Lower leg skin (tissue), 4 donors: ENCODE measurements at regions not wholly inside any gene's neighbourhood (a gene's known extent, or its start where the extent isn't known, plus 50 kb on each side); places are given as distances from the start of the nearest gene placed in this dataset.

Source experiments
- DNase-seq, 2 donors: peaks; one replicate each; pipeline ENCODE4 v3.0.0-alpha.2; 2019; ENCODE audit warnings: low spot score in 2 of 2
- H3K4me3 ChIP-seq: fragments of 200-600 bp; sonication (generic); 2 replicates; pipeline ENCODE4 v1.5.1; 2017; ENCODE audit warnings: mild to moderate bottlenecking, low read depth; ENCODE audit not compliant: poor library complexity, severe bottlenecking
- CTCF ChIP-seq, 3 donors: fragments of 450-650 bp; IDR thresholded peaks; one replicate each; pipeline ENCODE4 v1.5.1; 2016; ENCODE audit warnings: antibody characterized with exemption in 3 of 3, mild to moderate bottlenecking in 3 of 3, moderate library complexity in 2 of 3
- POLR2A ChIP-seq, 2 donors: fragments of 450-650 bp; IDR thresholded peaks; one replicate each; pipeline ENCODE4 v1.6.1; 2016 to 2017; ENCODE audit warnings: antibody characterized with exemption in 2 of 2, mild to moderate bottlenecking in 1 of 2, moderate library complexity in 1 of 2
- WGBS, 2 donors: methylation state at CpG; one replicate each; pipeline ENCODE4 v1.1.5; 2018; 5-methylcytosine and 5-hydroxymethylcytosine counted together
- intact Hi-C: fragments of 100-400 bp; cut with DNase I; formaldehyde crosslinking; loops from one replicate; pipeline ENCODE4 v1.15.0; 2023; ENCODE audit warnings: low total_unique reads

- DNase-seq: no peak
- no peak for TF ChIP-seq CTCF (IDR thresholded peaks at IDR 0.05)
- TF ChIP-seq POLR2A (IDR thresholded peaks at IDR 0.05): no peak
- intact Hi-C loops: no loop called here
- H3K4me3 ChIP-seq: no peak overlapping the region
Measured at GRCh38 chr4:31959972-31960371, 1239.8 kb downstream of the PCDH7 start.

- WGBS, 2 donors: 44 to 53% methylated on average over 3 of the region's 3 CpGs
- TF ChIP-seq CTCF (IDR thresholded peaks at IDR 0.05) (no peak), POLR2A (IDR thresholded peaks at IDR 0.05) (no peak)
- H3K4me3 ChIP-seq: no peak overlapping the region
- DNase-seq: no peak
- intact Hi-C loops: no loop called here
Measured at GRCh38 chr4:31964685-31965084, 1244.5 kb downstream of the PCDH7 start.

GRCh38 chr4:31968842-31969241 is 1248.7 kb downstream of the PCDH7 start:
- H3K4me3 ChIP-seq: no peak overlapping the region
- TF ChIP-seq POLR2A (IDR thresholded peaks at IDR 0.05): no peak
- TF ChIP-seq CTCF (IDR thresholded peaks at IDR 0.05): no peak
- no peak for DNase-seq
- WGBS, 2 donors: 34 to 40% methylated on average over 2 of the region's 2 CpGs
- intact Hi-C loops: no loop called here

GRCh38 chr4:31974490-31975002 is 1254.4 kb downstream of the PCDH7 start:
- TF ChIP-seq POLR2A (IDR thresholded peaks at IDR 0.05): no peak
- no peak for TF ChIP-seq CTCF (IDR thresholded peaks at IDR 0.05)
- WGBS, 2 donors: 60 to 75% methylated on average over 2 of the region's 2 CpGs
- no peak for DNase-seq
- H3K4me3 ChIP-seq: no peak overlapping the region
- intact Hi-C loops: no loop called here

- WGBS, 2 donors: 85 to 88% methylated on average over 2 of the region's 2 CpGs
- intact Hi-C loops: no loop called here
- no peak for TF ChIP-seq POLR2A (IDR thresholded peaks at IDR 0.05)
- no peak for TF ChIP-seq CTCF (IDR thresholded peaks at IDR 0.05)
- no peak overlapping the region for H3K4me3 ChIP-seq
- no peak for DNase-seq
Measured at GRCh38 chr4:31979988-31980387, 1259.8 kb downstream of the PCDH7 start.

- H3K4me3 ChIP-seq: no peak overlapping the region
- no peak for TF ChIP-seq POLR2A (IDR thresholded peaks at IDR 0.05)
- no peak for TF ChIP-seq CTCF (IDR thresholded peaks at IDR 0.05)
- WGBS, 2 donors: 91 to 96% methylated on average over 1 of the region's 1 CpG
- intact Hi-C loops: no loop called here
- no peak for DNase-seq
Measured at GRCh38 chr4:31983246-31983645, 1263.1 kb downstream of the PCDH7 start.
